Breast epithelium (tissue), 3 donors: ENCODE measurements at regions not wholly inside any gene's neighbourhood (a gene's known extent, or its start where the extent isn't known, plus 50 kb on each side); places are given as distances from the start of the nearest gene placed in this dataset.

ENCODE experiments used
- CTCF ChIP-seq, 3 donors: fragments of 450-650 bp; IDR thresholded peaks; one replicate each; pipeline ENCODE4 v1.5.1; 2016 to 2017; ENCODE audit warnings: antibody characterized with exemption in 3 of 3, mild to moderate bottlenecking in 3 of 3, moderate library complexity in 3 of 3
- POLR2A ChIP-seq: fragments of 450-650 bp; IDR thresholded peaks from one replicate; pipeline ENCODE4 v1.6.1; 2016; ENCODE audit warnings: antibody characterized with exemption, mild to moderate bottlenecking, moderate library complexity

GRCh38 chr1:208606959-208607358 lies 362.8 kb upstream of the PLXNA2 start:
- TF ChIP-seq POLR2A (no peak), CTCF (IDR thresholded peaks at IDR 0.05) (no peak)
